IPS DF 4.7 (cell line): ENCODE measurements at regions not wholly inside any gene's neighbourhood (a gene's known extent, or its start where the extent isn't known, plus 50 kb on each side); places are given as distances from the start of the nearest gene placed in this dataset.
"Not testable (repeated sequence)": the region's sequence is repeated elsewhere in the genome, so short reads cannot be mapped to it uniquely, and the experiment has no call there.

Experiments used
- DNase-seq: peaks from one replicate; pipeline ENCODE4 v3.0.0-alpha.2; 2013; ENCODE audit warnings: low spot score; ENCODE audit errors: extremely low read depth

- no peak for DNase-seq
Measured at GRCh38 chr5:92890841-92891244, 690.2 kb downstream of the NR2F1-AS1 start.

GRCh38 chr5:92889140-92889539 lies 691.9 kb downstream of the NR2F1-AS1 start:
- DNase-seq: no peak

GRCh38 chr5:92887254-92887653 lies 693.8 kb downstream of the NR2F1-AS1 start:
- no peak for DNase-seq

- no peak for DNase-seq
Measured at GRCh38 chr5:92886751-92887150, 694.3 kb downstream of the NR2F1-AS1 start.

GRCh38 chr5:92885950-92886349 lies 695.1 kb downstream of the NR2F1-AS1 start:
- DNase-seq: no peak

GRCh38 chr5:92884469-92884868 lies 696.5 kb downstream of the NR2F1-AS1 start:
- no peak for DNase-seq

- no peak for DNase-seq
Measured at GRCh38 chr5:92879806-92880543, 701.0 kb downstream of the NR2F1-AS1 start.

- DNase-seq: no peak
Measured at GRCh38 chr5:92874790-92875189, 706.2 kb downstream of the NR2F1-AS1 start.

GRCh38 chr5:92868442-92868841 lies 712.6 kb downstream of the NR2F1-AS1 start:
- DNase-seq: no peak

GRCh38 chr5:92864591-92864990 lies 716.4 kb downstream of the NR2F1-AS1 start:
- DNase-seq: no peak

GRCh38 chr5:92863666-92864065 lies 717.4 kb downstream of the NR2F1-AS1 start:
- DNase-seq: no peak

GRCh38 chr5:92861531-92862285 lies 719.3 kb downstream of the NR2F1-AS1 start:
- DNase-seq: no peak

GRCh38 chr5:92860061-92860460 lies 721.0 kb downstream of the NR2F1-AS1 start:
- DNase-seq: no peak

GRCh38 chr5:92852219-92852618 lies 728.8 kb downstream of the NR2F1-AS1 start:
- DNase-seq: no peak

- no peak for DNase-seq
Measured at GRCh38 chr5:92850886-92851285, 730.1 kb downstream of the NR2F1-AS1 start.

GRCh38 chr5:92849756-92850155 lies 731.3 kb downstream of the NR2F1-AS1 start:
- DNase-seq: no peak

- no peak for DNase-seq
Measured at GRCh38 chr5:92841604-92842155, 739.3 kb downstream of the NR2F1-AS1 start.

- peak; percentile 28 for DNase-seq
Measured at GRCh38 chr5:92838253-92838652, 742.8 kb downstream of the NR2F1-AS1 start.

- DNase-seq: no peak
Measured at GRCh38 chr5:92836855-92837755, 743.9 kb downstream of the NR2F1-AS1 start.

GRCh38 chr5:92835712-92836111 lies 745.3 kb downstream of the NR2F1-AS1 start:
- DNase-seq: no peak

GRCh38 chr5:92823551-92823950 lies 757.5 kb downstream of the NR2F1-AS1 start:
- DNase-seq: not testable (repeated sequence)
